ENCODE measurements at regions not wholly inside any gene's neighbourhood (a gene's known extent, or its start where the extent isn't known, plus 50 kb on each side); places are given as distances from the start of the nearest gene placed in this dataset.

DNA sequence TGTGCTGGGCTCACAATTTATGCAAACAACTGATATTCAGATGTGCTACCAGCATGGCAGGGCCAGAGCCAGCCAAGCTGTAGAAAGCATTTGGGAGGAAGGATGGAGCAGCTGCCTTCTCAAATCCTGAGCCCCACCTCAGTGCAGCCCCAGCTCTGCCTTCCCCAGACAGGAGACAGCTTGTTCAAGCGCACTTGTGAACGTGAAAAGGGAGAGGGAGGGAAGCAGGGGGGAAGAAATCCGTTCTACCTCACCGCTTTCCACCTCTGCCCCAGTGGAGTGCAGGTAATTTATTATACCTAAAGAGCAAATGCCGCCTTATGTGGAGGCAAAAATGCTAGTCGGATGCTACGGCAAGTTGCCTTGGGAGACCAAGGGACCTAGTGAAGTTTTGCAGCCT, 66.0 kb upstream of the SLC14A2 start:
- no peak for DNase-seq

GRCh38 chr18:45551142-45551815, 64.0 kb upstream of the SLC14A2 start:
- no peak for DNase-seq

DNA sequence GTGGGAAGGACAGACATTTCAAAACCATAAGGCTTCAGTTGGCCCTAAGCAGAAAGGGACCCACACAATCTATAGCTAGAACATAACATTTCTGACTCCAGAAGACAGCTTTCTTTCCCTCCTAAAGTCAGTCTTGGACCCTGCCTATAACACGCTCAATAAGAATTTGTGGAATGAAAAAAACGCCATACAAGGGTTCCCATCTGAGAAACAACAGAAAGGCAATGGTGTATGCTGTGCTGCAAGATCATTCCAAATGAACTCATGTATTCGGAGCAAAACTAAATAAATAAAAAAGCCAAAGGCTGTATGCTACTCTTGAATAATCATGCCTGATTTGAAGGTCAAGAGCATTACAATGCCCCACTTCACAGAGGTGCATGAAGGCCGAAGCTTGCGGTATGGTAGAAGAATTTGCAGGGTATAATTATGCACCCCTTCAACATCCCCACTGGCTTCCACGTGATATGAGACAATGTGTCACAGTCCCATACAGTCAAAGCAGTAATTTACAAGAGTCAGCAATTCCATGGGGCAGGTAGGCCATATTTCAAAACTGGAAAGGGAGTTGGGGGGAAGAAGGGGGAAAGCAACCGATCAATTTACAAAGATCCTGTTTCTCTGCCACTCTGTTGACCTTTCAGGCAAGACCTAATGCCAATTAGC, 61.4 kb upstream of the SLC14A2 start:
- no peak for DNase-seq

GRCh38 chr18:45554389-45554737, 60.9 kb upstream of the SLC14A2 start:
- DNase-seq = no peak

DNA sequence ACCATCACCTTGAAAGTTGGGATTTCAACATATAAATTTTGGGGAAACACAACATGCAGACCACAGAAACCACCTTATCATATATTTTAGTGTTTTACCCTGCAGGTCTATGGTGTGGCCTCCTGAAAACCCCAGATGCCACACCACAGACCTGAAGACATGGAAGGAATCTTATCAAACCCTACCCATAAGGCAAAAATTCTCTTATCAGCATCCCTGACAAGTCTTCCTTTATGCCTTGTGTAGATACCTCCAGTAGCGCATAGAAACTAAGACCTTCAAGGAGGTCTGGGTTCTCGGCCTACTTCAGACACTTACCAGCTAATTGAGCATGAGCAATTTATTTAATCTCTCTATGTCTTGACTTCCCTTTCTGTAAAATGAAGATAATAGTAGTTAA, 59.1 kb upstream of the SLC14A2 start:
- no peak for DNase-seq

GRCh38 chr18:45557287-45557686, 58.0 kb upstream of the SLC14A2 start:
- DNase-seq = no peak

GRCh38 chr18:45557779-45558178, 57.5 kb upstream of the SLC14A2 start:
- DNase-seq = no peak

DNA sequence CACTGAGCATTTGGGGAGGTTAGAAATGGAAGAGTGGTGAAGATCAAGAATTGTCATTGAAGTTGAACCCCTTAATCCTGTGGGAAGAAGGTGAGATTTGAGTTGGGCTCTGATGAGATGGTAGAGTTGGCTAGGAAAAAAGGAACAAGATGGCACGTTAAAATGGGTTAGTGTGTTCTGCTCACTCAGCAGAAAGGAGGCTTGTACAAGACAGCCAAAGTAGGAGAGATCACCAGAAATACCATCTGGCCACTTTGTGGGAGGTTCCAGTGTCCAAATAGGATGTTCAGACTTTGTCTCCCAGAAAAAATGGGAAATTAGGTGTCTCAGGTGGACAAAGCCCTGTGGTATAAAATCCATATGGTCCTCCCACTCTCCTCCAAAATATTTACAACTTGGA, 56.0 kb upstream of the SLC14A2 start:
- DNase-seq = no peak

DNA sequence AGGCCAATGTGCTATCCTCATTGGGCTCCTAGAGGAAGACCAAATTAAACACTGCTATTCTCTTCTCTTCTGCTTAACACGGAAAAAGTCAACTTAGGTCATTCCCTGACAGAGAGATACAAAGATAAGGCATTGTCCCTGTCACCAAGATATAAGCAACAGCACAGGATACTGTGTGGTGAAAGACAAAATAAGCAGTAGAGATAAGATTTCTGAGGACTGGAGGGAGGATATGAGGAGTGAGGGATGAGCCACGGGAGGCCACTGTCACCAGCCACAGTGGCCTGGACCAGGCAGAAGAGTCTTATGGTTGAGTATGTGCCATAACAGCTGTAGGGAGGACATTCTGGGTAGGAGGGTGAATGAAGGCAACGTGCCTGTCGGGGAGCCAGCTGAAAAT, 54.4 kb upstream of the SLC14A2 start:
- no peak for DNase-seq

DNA sequence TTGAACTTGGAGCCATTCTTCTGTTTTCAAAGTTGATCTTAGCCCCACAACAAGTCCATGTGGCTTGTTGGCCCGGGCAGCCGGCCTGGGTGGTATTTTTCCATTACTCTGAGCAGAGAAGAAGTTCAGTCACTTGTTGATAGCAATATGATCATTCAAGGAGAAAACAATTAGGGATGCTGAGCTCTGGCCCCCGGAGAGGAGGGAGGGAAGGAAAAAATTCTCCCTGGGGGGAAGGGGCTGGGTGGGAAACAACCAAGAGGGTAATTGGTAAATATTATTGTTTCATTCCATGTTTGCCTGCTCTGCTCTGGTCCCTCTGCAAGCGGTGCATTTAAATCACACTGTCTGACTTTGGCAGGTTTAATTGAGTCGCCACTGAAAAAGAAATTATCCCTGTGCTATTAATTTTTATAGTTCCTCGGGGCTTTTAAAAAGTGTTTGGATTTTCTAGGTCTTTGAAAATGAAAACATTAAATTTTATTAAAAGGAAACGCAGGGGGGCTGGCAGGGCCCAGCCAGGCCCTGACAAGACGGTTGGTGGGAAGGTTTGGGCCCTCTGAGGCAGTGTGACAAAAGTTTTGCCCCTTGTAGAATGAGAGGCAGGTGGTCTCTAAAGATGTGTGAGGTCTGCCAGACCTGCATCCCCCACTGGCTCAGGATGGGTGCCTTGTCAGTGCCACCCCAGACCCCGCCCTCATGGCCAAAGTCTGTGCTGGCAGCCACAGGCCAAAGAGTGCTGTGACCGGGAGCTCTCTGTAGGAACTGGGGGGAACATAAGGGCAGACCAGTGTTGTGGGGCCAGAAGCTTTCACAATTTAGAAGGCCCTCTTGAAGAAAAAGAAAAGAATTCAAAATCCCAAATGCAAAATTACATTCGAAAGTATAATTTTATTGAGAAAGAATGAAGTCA, 52.5 kb upstream of the SLC14A2 start:
- no peak for DNase-seq

- DNase-seq = no peak
Measured at GRCh38 chr18:45565280-45565970, 49.9 kb upstream of the SLC14A2 start.
